ENCODE measurements at regions not wholly inside any gene's neighbourhood (a gene's known extent, or its start where the extent isn't known, plus 50 kb on each side); places are given as distances from the start of the nearest gene placed in this dataset.

GRCh38 chr18:72114801-72115594 is 429.1 kb downstream of the CBLN2 start:
- Histone ChIP-seq H3K36me3 (replicated peaks in 1 of 2; ENCODE audit: control insufficient read depth in 1 of 2, insufficient read depth in 2 of 2, low read length in 2 of 2) (no peaks in the 10 kb centered on the region), H3K4me3 (replicated peaks in 1 of 3; ENCODE audit: insufficient read depth in 1 of 3, low read depth in 2 of 3, low read length in 3 of 3) (no peak overlapping the region), H4K20me1 (ENCODE audit: insufficient read depth, low read length) (no peaks in the 10 kb centered on the region), H3K27me3 (ENCODE audit: control insufficient read depth in 1 of 2, insufficient read depth in 2 of 2, low read length in 2 of 2) (no peaks in the 10 kb centered on the region), H3K9me3 (ENCODE audit: low read length) (no peaks in the 10 kb centered on the region; the same call in 1 of the 2 replicates), H3K9ac (ENCODE audit: insufficient read depth, low read depth, low read length) (no peak overlapping the region), H3K27ac (ENCODE audit: extremely low read length, insufficient read depth, low read length) (no peak overlapping the region), H3K4me1 (ENCODE audit: insufficient read depth, low read length) (no peaks in the 10 kb centered on the region), H3K4me2 (ENCODE audit: low read depth, low read length) (no peak overlapping the region), H3K79me2 (ENCODE audit: insufficient read depth, low read length) (no peaks in the 10 kb centered on the region), H2AFZ (ENCODE audit: low read length) (no peak overlapping the region)
- 0% methylated on average over 4 of the region's 4 CpGs for WGBS (ENCODE audit: low lambda C conversion rate)
- no peak for FAIRE-seq
- no peak for TF ChIP-seq MNT (IDR thresholded peaks at IDR 0.05)
- no peak for TF ChIP-seq HNF4A (CRISPR knock-in tag; IDR thresholded peaks at IDR 0.05)
- no peak for TF ChIP-seq ZNF362 (CRISPR knock-in tag; IDR thresholded peaks at IDR 0.05; ENCODE audit: borderline replicate concordance)
- TF ChIP-seq ZNF430 (CRISPR knock-in tag; IDR thresholded peaks at IDR 0.05) = no peak
- intact Hi-C loops (cut with micrococcal nuclease; ENCODE audit: unreplicated experiment) = no loop called here
- DNase-seq (ENCODE audit: low spot score) = no peak
- no TSS peak for BruUV-seq (replicated peaks)
- ChIA-PET POLR2A (no interaction called here), CTCF (ENCODE audit: low intra/inter-chr PET ratio, low total read pairs) (no interaction called here)
- ATAC-seq = no peak
- in situ Hi-C loops (cut with HindIII; ENCODE audit: extremely low pct_ligation_motif_present, low pct_unique_long_range_greater_than_20kb) = no loop called here

Data from HepG2 (cell line).